ENCODE measurements at regions not wholly inside any gene's neighbourhood (a gene's known extent, or its start where the extent isn't known, plus 50 kb on each side); places are given as distances from the start of the nearest gene placed in this dataset.
"Not testable (repeated sequence)": the region's sequence is repeated elsewhere in the genome, so short reads cannot be mapped to it uniquely, and the experiment has no call there.

DNA sequence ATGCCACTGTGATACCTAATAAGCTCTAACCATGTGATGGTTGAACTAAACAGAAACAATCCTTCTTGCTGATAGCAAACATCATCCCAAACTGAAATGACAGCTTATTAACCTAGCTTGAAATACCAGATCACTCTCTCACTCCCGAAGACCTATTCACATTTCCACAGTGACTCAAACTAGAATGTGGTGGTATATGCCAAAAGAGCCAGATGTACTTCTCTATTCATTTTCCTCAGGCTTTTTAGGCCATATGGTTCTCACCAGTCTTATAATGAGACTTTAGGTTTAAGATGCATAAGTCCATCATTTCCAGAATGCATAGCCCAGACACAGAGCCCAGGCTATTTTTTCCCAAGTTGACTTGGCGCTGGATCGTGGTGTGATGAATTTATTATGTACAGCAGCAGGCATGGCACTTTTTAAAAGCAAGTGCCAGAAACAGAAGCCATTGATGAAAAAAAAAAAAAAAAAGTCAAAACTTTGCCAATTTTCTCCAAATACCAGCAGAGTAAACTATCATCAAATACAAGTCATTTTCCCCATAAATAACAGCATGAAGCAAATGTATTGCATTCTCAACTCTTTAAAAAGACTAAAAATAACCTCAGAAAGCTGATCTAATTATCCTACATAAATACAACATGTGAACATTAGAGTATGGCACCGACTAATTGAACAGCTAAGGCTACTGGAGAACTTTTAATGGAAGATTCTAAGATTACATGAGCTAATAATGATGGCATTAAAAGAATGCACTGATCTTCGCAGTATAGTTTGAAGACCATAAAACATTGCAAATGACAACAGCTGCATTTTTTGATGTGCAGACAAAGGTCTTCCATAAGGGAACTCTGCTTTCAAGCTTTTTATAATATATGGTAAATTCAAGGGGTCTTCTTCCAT, 365.4 kb downstream of the LRRIQ3 start:
- H3K4me3 ChIP-seq (ENCODE audit: low read depth, low read length) = no peak overlapping the region
- TF ChIP-seq, protein P1, sequence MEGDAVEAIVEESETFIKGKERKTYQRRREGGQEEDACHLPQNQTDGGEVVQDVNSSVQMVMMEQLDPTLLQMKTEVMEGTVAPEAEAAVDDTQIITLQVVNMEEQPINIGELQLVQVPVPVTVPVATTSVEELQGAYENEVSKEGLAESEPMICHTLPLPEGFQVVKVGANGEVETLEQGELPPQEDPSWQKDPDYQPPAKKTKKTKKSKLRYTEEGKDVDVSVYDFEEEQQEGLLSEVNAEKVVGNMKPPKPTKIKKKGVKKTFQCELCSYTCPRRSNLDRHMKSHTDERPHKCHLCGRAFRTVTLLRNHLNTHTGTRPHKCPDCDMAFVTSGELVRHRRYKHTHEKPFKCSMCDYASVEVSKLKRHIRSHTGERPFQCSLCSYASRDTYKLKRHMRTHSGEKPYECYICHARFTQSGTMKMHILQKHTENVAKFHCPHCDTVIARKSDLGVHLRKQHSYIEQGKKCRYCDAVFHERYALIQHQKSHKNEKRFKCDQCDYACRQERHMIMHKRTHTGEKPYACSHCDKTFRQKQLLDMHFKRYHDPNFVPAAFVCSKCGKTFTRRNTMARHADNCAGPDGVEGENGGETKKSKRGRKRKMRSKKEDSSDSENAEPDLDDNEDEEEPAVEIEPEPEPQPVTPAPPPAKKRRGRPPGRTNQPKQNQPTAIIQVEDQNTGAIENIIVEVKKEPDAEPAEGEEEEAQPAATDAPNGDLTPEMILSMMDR (conservative IDR thresholded peaks at IDR 0.05; ENCODE audit: low read depth, low read length) = no peak
- DNase-seq (ENCODE audit: low read depth) = no peak

DNA sequence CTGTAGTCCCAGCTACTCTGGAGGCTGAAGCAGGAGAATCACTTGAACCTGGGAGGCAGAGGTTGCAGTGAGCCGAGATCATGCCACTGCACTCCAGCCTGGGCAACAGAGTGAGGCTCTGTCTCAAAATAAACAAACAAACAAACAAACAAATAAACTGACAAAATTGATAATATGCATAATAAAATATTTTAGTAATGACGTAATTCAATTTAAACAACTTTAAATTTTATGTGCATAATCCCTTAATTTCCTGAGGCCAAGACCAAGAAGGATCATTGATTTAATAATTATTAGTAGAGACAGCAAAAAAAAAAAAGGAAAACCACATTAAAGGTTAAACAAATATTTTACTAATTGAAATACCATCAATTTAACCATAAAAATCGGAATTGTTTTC, 370.7 kb downstream of the LRRIQ3 start:
- H3K4me3 ChIP-seq (ENCODE audit: low read depth, low read length); DNase-seq (ENCODE audit: low read depth): not testable (repeated sequence)

DNA sequence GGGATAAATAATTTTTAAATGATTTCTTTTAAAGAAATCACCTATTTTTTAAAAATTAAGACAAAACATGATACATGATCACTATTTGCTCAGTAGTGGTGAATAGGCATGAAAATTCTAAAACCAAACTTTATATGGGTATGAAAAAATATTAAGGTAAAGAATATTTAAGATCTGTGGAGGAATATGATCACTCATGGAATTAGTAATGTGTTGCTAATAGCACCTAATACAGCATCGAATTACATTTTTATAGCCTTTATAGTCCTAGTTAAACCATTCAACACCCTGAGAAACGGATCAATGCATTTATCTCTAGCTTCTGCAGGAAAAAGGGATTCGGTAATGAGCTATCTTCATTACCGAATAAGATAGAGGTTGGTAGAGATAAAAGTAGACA, 373.9 kb downstream of the LRRIQ3 start:
- TF ChIP-seq, protein P1 (conservative IDR thresholded peaks at IDR 0.05; ENCODE audit: low read depth, low read length) = no peak
- H3K4me3 ChIP-seq (ENCODE audit: low read depth, low read length) = no peak overlapping the region
- DNase-seq (ENCODE audit: low read depth) = no peak

DNA sequence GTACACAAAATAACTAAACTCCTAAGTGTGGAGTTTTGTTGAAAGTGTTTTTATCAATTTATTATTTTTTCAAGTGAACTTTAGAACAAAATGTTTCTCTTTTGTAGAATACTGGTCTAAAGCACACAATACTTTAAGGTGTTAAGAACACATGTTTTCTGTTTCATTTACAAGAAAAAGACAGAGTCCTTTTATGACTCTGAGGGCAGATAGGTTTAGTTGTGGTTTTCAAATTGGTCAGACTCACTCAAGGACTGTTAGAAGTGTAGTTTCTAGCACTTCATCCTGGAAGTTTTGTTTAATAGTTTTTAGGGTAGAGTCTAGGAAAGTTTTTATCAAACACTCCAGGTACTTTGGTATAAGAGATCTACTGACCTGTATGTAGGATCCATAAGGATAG, 376.5 kb downstream of the LRRIQ3 start:
- no peak for DNase-seq (ENCODE audit: low read depth)
- no peak overlapping the region for H3K4me3 ChIP-seq (ENCODE audit: low read depth, low read length)
- TF ChIP-seq, protein P1 (conservative IDR thresholded peaks at IDR 0.05; ENCODE audit: low read depth, low read length) = no peak

DNA sequence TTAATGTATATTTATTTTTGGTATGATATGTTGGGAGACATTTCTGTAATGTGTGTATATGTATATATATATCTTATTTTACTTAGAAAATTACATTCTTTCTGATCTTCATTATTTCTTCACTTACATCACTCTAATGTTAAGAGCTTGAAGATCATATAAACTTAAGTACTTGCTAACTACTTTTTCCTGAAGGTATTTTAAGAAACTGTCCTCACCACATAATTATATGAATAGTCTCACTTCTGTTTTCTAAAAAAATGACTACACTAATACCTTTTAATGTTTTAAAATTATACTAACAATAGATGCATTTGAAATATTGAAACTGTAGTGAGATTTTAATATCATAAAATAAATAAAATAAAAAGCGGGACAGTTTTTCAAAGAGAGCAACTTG, 377.1 kb downstream of the LRRIQ3 start:
- TF ChIP-seq, protein P1 (conservative IDR thresholded peaks at IDR 0.05; ENCODE audit: low read depth, low read length) = no peak
- DNase-seq (ENCODE audit: low read depth) = no peak
- no peak overlapping the region for H3K4me3 ChIP-seq (ENCODE audit: low read depth, low read length)

DNA sequence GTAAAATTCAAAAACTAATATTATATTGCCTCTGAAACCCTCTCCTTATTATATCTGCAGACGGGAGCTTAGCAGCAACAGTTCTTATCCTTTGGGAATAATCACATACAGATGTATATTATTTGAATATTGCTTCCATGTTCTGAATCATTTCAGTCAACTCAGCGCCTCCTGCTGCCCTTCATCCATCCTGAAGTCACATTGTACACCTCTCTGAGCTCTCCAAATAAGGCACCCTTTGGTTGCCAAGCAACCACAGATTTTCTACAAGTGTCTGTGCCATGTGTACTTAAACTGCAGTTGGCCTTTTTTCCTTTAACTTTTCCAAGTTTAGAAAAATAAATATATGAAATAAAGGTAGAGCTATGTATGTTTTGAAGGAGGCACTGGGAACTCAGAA, 384.3 kb downstream of the LRRIQ3 start:
- TF ChIP-seq, protein P1 (conservative IDR thresholded peaks at IDR 0.05; ENCODE audit: low read depth, low read length) = no peak
- H3K4me3 ChIP-seq (ENCODE audit: low read depth, low read length) = no peak overlapping the region
- DNase-seq (ENCODE audit: low read depth) = no peak

DNA sequence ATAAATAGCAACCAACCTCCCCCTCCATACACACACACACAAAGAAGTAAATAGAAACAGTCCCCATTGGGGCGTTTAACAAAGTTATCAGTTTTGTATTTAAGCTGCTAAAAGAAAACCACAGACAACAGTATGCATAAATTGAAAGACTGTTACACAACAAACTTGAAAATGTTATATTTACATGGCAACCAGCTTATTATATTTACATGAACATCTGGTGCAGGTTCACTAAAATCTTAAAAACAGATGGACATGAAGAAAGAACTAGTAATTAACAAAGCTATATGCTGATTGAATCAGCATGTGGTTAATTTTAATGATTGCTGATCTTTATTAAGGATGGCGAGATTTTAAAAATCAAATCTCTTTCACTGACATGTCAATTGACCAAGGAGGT, 384.7 kb downstream of the LRRIQ3 start:
- DNase-seq (ENCODE audit: low read depth) = no peak
- TF ChIP-seq, protein P1 (conservative IDR thresholded peaks at IDR 0.05; ENCODE audit: low read depth, low read length) = no peak
- H3K4me3 ChIP-seq (ENCODE audit: low read depth, low read length) = no peak overlapping the region
